HG02852 (cell line): ENCODE measurements at regions not wholly inside any gene's neighbourhood (a gene's known extent, or its start where the extent isn't known, plus 50 kb on each side); places are given as distances from the start of the nearest gene placed in this dataset.

ENCODE experiments used
- ATAC-seq: cut with Tn5 transposase; IDR thresholded peaks from one replicate; pipeline ENCODE4 v1.9.1; 2021; ENCODE audit warnings: mild to moderate bottlenecking, moderate library complexity; ENCODE audit not compliant: unreplicated experiment

GRCh38 chr4:140316799-140317198 is 56.6 kb upstream of the SCOC start:
- ATAC-seq, result no peak

- ATAC-seq, result no peak
Measured at GRCh38 chr4:140315970-140316369, 57.5 kb upstream of the SCOC start.

GRCh38 chr4:140315438-140315837 is 58.0 kb upstream of the SCOC start:
- no peak for ATAC-seq

DNA sequence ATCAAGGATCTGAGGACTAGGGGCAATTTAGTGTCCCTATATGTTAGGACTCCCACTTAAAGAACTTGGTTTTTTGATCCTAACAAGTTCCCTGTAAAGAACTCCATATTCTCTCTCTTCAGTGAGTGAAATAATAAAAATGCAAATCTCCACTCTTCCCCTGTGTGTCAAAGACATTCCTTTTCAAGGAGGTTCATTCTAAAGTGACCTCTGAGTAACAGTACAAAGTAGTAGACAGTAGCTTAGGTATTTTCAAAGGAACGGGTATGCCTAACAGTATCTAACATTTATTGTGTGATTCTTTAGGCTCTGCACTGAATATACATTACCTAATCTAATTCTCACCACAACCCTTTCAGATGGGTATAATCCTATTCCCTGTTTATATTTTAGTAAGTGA is 58.4 kb upstream of the SCOC start:
- ATAC-seq, result no peak

- no peak for ATAC-seq
Measured at GRCh38 chr4:140312100-140312499, 61.3 kb upstream of the SCOC start.

- ATAC-seq, result no peak
Measured at GRCh38 chr4:140311257-140311835, 62.1 kb upstream of the SCOC start.

GRCh38 chr4:140309124-140309870 is 64.1 kb upstream of the SCOC start:
- no peak for ATAC-seq

GRCh38 chr4:140308366-140309123 is 64.9 kb upstream of the SCOC start:
- ATAC-seq, result no peak

DNA sequence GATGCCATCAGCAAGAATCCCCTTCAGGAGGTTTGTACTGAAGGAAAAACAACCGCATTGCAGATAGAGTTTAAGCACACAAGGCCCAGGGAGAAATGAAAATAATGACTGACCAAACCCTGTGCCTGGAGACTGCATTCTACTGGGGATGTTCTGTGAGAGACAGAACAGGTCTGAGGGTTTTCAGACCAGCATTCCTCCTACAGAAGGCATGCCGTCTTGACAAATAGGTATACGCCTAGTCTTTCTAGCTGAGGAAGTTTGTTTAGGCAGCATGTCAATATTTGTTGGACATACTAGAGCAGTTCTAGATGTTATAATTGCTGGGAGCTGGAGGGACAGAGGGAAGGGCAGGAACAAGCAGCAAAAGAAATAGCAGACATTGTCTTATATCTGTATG is 68.4 kb upstream of the SCOC start:
- ATAC-seq, result no peak

GRCh38 chr4:140304346-140304745 is 69.1 kb upstream of the SCOC start:
- no peak for ATAC-seq

DNA sequence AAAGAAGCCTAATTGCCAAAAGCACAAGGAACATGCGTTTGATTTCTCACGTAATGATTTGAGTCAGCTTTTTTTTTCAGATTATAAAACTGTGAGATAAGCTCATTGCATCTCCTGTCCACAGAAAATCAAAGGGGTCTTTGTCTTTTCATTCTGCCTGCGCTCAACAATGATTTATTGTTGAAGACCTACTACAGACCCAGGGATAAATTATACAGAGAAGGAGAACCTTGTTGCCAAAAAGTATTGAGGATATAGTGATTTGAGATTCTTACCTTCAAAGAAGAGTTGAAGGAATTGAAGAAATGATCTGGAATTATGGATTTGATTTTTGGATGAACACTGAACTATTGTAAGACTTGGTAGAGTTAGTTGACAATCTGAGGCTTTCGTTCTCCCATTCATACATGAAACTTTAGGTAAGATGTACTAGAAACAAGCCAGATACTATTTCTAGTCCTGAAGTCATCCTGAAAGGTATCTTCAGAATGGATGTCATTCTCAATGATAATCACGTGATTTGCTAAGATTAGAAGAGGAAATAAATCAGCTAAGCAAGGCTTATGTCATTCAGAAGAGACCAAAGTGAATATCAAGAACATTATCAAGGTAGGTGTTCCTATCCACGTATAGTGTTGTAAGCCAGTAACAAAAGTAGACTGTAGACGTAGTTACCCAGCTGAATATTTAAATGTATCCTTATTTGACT is 71.1 kb upstream of the SCOC start:
- no peak for ATAC-seq

GRCh38 chr4:140300271-140300970 is 73.0 kb upstream of the SCOC start:
- no peak for ATAC-seq

DNA sequence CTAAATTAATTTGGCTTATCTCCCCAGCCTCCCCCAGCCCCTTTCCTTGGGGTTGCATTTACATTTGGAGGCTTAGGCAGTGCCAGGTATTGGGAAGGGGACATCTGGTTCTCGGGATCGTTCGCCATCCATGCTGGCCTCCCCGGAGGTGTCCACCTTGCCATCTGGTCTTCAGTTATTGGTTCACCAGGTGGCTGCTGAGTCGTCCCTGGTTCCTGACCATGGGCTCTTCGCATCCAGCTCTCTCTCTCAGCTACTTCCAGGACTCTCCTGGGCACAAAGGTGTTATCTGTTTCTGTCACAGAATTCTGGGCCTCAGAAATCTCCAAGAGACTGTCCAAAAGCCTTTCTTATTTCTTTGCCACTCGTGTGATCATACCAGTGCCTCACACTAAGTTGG is 75.4 kb upstream of the SCOC start:
- ATAC-seq, result no peak

DNA sequence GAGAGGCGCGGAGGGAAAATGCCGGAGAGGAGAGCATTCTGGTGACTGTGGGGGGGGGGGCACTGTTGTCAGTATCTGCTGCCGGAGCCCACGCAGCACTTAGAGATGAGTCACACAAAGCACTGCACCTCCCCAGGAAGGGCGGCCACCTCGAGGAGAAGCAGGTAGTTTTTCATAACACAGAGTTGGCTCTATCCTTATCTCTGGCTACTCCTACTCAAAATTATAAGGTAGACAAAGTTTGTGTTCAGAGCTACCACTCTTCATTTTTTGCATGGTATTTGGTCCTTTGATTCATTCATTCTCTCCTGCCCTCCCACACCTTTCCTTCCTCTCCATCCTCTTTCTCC is 76.2 kb upstream of the SCOC start:
- no peak for ATAC-seq

- ATAC-seq, result no peak
Measured at GRCh38 chr4:140296335-140297220, 76.9 kb upstream of the SCOC start.

DNA sequence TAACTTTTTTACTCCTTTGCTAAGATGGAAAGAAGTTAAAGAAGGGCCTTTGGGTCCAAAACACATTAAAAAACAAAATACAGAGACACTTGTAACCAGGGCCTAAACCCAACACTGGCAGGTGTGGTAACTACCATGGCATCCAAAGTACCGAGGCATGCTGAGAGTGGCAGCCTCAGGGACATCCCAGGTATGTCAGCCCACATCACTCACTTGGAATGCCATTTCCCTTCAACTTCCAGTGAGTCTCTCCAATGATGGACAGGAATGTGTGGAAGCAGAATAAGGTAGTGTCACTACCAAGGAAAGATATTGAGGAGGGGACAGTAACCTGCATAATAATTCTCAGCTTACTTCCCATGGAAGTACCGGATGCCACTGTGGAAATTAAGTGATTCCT is 79.5 kb upstream of the SCOC start:
- ATAC-seq, result no peak

GRCh38 chr4:140291259-140291658 is 82.2 kb upstream of the SCOC start:
- no peak for ATAC-seq

GRCh38 chr4:140289486-140289885 is 84.0 kb upstream of the SCOC start:
- no peak for ATAC-seq

- ATAC-seq, result no peak
Measured at GRCh38 chr4:140286456-140286855, 87.0 kb upstream of the SCOC start.

DNA sequence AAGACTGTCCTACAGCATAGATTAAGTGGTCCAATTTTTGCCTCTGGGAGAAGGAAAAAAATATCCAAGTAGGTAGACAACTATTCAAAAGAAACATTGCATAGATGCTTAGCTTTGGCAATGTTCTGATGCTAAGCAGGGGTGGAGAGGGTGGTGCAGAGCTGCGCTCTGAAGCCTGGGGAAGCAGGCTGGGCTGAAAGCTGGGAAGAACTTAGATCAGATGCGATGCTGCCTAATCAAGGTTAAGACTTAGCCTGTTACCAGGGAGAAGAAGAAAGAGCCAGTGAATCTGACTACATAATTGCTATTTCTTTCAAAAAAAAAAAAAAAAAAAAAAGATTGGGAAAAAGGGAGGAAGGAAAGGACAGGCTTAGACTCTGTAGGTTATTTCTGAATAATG is 89.0 kb upstream of the SCOC start:
- ATAC-seq, result no peak
